ENCODE measurements at regions not wholly inside any gene's neighbourhood (a gene's known extent, or its start where the extent isn't known, plus 50 kb on each side); places are given as distances from the start of the nearest gene placed in this dataset.
"Not testable (repeated sequence)": the region's sequence is repeated elsewhere in the genome, so short reads cannot be mapped to it uniquely, and the experiment has no call there.

DNA sequence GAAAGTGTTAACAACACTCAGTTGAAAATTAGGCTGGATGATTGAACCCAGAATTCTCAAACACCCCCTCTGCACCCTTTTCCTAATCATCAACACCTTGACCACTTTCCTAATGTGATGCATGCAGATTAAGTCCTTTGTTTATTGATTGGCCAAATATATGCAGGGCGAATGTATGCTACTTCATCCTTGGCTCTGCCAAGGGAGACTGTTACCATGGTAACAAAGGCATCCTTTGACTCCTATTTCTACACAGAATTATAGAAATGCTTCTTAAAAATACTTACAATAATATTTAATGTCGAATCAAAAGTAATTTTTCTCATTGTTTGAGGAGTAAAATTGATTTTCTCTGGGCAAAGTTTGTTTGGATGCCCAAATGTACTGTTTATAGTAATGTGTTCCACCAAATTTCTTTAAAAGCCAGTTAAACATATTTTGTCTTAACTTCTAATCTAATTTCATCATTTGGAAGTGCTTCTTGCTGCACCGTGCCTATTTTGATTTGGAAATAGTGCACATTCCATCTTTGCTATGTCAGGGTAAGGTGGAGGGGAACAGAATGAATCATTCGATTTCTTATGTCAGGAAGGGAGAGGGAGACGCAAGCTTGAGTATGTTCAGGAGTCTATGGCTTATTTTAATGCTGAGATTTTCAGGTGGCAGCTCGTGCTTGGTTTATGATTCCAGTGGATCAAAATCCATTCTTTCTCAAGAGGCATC, 1384.3 kb upstream of the WWC1 start:
- peak; percentile 77 for DNase-seq (ENCODE audit: low read depth, low spot score)

DNA sequence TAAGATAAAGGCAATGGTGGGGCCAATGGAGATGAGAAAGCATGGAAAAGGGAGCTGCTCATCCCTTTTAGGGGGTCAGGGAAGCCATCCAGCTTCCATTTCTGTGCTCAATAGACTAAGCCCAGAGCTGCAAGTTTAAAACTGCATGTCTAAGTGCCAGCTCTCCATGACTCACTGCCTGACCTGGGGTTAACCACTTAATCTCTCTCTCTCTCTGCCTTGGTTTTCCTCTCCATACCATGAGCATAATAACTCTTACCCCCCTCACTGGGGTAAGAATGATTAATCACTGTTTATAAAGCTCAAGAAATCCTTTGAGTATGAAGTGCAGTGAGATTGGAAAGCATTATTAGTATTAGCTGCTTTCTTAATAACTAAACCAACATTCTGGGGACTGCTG, 1382.4 kb upstream of the WWC1 start:
- DNase-seq (ENCODE audit: low read depth, low spot score): peak; percentile 89

DNA sequence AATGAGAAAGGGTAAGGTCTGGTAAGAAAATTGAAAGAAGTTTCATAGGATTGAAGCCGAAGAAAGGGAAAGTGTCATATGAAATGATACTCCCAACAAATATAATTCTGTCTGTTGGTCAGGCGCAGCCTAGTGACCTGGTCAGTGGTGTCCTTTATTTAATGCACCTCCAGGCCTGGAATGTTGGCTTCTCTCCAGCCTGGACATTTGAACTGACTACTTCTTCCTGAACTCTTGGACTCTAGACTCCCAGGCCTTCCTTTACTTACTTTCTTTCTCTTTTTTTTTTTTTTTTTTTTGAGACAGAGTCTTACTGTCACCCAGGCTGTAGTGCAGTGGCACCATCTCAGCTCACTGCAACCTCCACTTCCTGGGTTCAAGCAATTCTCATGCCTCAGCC, 1381.5 kb upstream of the WWC1 start:
- peak; percentile 4 for DNase-seq (ENCODE audit: low read depth, low spot score)

DNA sequence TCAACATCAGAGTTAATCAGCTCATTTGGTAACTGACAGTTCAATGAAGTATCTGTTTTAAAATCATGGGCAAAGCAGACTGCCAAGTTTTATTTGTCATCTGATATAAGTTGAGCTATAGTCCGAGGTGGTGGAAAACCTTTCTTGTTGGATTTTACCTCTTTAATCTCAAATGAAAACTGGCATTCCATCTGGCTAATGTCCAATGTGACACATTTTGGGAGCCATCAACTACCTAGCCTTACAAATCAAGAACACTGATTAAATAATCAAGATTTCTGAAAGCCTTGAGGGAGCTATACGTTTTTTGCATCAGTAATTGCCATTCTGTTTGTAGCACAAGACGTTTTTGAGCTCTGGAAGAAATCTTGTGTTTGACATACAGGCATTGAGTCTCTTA, 1380.5 kb upstream of the WWC1 start:
- DNase-seq (ENCODE audit: low read depth, low spot score): peak; percentile 3

DNA sequence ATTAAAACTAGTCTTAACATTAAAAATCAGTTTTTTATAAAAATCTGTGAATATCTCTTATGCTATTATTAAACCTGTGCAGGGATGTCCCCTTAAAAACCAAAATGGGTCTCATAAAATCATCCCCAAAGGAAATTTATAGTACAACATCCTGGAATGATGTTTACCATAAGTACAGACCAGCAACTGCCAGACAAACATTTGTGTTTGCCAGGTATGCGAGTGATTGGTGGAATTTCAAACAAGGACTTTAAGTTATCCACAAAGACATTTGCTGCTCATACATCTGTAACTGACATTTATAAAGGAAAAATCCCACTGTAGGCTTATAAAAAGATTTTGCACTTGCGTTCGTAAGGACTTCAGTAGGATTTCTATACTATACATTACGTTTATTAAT, 1375.4 kb upstream of the WWC1 start:
- no peak for DNase-seq (ENCODE audit: low read depth, low spot score)

DNA sequence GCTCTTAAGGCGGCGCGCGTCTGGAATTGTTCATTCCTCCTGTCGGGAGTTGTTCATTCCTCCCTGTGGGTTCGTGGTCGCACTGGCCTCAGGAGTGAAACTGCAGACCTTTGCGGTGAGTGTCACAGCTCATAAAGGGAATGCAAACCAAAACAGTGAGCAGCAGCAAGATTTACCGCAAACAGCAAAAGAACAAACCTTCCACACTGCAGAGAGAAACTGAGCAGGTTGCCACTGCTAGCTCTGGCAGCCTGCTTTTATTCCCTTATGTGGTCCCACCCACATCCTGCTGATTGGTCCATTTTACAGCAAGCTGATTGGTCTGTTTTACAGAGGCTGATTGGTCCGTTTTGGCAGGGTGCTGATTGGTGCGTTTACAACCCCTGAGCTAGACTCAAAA, 1365.3 kb upstream of the WWC1 start:
- DNase-seq (ENCODE audit: low read depth, low spot score): peak; percentile 88

DNA sequence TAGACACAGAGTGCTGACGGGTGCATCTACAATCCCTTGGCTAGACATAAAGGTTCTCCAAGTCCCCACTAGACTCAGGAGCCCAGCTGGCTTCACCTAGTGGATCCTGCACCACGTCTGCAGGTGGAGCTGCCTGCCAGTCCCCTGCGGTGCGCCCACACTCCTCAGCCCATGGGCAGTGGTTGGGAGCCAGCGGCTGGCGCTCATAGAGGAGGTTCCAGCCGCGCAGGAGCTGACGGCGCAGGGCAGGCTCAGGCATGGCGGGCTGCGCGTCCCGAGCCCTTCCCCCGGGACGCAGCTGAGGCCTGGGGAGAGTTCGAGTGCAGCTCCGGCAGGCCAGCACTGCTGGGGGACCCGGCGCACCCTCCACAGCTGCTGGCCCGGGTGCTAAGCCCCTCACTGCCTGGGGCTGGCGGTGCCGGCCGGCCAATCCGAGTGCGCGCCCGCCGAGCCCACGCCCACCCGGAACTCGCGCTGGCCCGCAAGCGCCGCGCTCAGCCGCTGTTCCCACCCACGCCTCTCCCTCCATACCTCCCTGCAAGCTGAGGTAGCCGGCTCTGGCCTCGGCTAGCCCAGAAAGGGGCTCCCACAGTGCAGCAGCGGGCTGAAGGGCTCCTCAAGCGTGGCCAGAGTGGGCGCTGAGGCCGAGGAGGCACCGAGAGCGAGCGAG, 1364.5 kb upstream of the WWC1 start:
- DNase-seq (ENCODE audit: low read depth, low spot score): not testable (repeated sequence)

DNA sequence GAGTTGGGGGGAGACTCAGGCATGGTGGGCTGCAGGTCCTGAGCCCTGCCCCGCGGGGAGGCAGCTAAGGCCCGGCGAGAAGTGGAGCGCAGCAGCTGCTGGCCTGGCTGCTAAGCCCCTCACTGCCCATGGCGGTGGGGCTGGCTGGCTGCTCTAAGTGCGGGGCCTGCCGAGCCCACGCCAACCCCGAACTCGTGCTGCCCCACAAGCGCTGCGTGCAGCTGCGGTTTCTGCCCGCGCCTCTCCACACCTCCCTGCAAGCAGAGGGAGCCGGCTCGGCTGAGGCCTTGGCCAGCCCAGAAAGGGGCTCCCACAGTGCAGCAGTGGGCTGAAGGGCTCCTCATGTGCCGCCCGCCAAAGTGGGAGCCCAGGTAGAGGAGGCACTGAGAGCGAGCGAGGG, 1355.1 kb upstream of the WWC1 start:
- DNase-seq (ENCODE audit: low read depth, low spot score): no peak

DNA sequence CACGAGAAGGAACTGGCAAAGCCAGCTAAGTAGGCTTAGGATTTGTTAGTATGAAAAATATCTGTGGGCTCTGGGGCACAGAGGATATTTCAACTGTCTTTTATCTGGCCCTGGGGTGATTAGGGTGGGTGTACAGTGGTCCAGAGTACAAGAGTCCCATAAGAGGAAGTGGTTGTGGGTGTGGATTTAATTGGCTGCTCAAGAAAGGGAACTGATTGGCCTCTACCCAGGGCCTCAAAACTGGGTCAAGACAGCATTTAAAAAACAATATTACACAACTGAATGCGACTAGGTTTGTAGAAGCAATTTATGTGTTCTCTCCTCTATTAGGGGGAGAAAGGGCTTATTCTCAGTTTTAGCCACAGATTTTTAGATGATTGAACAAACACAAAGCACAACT, 1353.4 kb upstream of the WWC1 start:
- DNase-seq (ENCODE audit: low read depth, low spot score): peak; percentile 54

DNA sequence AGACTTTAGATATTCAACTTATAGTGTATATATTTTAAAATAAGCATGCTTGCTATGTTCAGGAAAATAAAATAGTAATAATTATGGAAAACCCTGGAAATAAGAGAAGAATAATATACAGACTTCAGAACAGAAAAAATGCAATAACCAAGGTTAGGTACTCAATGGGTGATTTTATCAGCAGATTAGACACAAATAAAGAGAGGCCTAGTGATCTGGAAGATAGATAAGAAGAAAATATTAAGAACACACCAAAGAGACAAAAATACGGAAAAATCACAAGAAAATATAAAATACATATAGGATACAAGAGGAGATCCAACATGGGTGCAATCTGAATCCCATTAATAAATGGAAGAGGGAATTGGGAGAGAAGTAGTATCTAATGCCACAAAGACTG, 1348.5 kb upstream of the WWC1 start:
- no peak for DNase-seq (ENCODE audit: low read depth, low spot score)

DNA sequence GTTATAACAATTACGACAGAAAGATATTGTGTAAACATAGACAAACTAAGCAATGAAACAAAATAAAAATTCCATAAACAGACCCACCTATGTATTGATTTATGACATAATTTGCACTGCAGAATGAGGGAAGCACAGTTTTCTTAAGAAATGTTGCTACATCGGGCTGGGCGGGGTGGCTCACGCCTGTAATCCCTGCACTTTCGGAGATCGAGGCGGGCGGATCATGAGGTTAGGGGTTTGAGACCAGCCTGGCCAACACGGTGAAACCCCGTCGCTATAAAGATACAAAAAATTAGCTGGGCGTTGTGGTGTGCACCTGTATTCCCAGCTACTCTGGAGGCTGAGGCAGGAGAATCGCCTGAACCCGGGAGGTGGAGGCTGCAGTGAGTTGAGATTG, 1344.4 kb upstream of the WWC1 start:
- DNase-seq (ENCODE audit: low read depth, low spot score): no peak

DNA sequence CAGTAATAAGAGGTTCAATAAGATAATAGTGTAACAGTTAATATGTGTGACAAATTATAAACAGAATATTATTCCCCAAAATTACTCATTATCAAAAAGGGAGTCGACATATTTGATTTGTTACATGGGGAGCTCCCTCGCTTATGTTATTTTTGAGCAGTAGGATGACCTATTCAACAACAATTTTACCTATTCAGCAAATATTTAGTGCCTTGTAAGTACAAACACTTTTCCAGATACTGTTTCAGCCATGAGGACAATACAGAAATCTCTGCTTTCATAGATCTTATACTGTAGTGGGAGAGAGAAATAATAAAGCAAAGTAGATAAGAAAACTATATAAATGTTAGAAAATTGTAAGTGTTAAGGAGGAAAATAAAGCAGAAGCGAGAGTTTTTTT, 1342.8 kb upstream of the WWC1 start:
- no peak for DNase-seq (ENCODE audit: low read depth, low spot score)

DNA sequence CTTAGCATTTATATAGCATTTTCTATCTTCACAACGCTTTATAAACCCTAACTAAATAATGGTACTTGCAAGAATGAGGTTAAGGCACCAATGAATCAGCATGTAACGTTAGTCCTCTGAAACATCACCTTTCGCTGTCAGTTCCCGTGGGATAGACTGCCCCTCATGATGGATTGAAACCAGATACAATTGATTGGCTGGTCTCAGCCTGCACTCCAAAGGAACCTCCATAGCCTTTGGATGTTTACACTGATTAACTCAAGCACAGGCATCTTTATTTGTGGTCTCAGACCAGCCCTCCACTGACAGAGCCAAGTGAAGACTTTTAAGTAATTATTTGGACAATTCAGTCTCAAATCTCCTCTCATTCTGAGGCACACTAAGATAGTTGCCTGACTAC, 1339.4 kb upstream of the WWC1 start:
- DNase-seq (ENCODE audit: low read depth, low spot score): no peak

DNA sequence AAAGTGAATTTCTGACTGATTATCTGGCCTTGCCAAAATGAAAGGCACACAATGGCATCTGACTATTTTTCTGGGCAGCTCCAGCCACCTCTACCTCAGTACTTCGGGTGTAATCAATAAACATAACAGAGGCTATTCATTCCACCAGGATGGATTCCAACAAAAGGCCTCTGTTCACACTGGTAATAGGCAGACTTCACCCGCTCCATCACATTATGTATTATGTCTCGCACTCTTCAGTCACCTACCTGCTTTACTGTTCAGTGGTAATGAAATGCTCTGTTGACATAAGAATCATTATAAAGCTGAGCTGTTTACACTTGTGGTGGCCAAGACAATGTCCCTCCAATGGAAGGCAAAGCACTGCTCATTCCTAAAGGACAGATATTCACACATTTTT, 1333.7 kb upstream of the WWC1 start:
- DNase-seq (ENCODE audit: low read depth, low spot score): peak; percentile 34

DNA sequence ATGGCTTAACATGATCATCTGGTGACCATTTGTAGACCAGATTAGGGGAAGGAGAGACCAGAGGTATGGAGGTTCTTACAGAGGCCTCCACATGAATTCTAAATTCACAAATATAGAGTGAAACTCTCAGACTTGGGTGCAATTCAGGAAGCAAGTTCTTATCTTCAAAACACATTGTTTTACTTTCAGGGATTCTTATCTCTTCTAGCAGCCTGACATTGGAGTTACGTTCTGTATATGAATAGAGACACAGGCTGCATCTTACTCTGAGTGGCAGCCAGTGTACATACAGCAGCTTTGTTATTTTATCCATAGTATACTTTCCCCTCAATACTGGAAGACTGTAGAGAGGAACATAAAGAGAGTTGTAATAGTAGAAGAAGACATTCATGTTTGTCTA, 1331.7 kb upstream of the WWC1 start:
- no peak for DNase-seq (ENCODE audit: low read depth, low spot score)

DNA sequence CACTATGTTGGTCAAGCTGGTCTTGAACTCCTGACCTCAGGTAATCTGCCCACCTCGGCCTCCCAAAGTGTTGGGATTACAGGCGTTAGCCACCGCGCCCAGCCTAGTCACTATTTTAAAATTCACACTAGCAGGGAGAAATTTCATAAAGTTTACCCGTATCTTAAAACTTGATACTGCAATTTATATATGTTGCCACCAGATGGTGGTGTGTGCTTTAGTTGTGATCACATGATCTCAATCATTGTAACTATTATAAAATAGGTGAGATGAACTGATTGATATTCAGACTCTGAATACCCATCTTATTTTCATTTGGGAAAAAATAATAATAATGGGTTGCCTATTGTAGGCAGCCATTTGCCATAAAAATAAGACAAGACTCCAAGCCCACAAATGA, 1330.4 kb upstream of the WWC1 start:
- peak; percentile 29 for DNase-seq (ENCODE audit: low read depth, low spot score)

DNA sequence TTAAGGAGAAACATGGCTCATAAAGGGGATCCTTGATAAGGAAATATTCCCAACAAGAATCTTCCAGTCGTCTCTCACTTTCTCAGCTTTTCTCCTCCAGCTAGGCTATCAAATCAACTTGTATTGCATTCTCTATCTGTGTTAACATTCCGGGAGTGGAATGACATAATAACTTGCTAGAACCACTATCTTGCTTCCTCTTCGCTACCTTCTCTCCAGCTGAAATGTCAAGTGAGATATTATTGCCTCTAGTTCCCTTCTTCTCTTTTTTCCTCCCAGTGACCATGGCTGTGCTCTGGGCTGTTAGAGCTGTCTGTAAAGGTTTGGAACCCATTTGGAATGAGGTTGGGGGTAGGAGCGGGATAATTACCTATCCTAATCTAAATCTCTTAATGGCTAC, 1329.5 kb upstream of the WWC1 start:
- no peak for DNase-seq (ENCODE audit: low read depth, low spot score)

DNA sequence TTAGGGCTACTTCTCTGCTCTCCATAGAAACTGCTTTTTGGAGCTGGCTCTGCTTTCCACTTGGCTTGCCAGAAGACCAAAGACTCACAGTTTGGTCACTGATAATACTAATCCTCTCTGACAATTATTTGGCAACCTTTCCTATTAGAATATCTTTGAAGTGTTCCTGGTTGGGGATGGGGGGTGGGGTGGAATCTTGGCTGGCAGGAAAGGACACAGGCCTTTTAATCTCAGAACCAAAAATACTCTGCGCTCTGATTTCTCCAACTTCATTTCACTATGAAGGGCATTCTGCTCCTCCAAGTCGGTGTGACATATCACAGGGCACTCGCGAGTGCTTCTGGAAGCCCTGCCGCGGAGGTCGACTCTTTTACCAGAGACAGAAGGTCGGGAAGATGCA, 1329.0 kb upstream of the WWC1 start:
- DNase-seq (ENCODE audit: low read depth, low spot score): peak; percentile 73

DNA sequence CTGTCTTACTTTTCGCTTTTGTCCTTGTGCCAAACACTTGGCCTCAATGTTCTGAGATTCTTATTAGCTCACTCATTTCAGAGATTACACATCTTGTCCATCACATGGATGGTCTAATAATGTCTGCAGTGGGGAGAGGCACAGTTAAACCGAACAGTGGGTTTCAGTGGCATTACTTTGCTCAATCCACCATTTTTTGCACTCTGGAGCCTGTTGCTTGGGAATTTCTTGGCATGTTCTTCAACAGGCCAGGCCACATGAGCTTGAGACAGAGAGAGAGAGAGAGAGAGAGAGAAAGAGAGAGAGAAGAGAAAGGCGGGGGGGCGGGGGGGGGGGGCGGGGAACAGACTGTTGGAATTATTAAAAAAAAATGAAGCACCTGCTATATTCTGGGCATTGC, 1327.8 kb upstream of the WWC1 start:
- no peak for DNase-seq (ENCODE audit: low read depth, low spot score)

DNA sequence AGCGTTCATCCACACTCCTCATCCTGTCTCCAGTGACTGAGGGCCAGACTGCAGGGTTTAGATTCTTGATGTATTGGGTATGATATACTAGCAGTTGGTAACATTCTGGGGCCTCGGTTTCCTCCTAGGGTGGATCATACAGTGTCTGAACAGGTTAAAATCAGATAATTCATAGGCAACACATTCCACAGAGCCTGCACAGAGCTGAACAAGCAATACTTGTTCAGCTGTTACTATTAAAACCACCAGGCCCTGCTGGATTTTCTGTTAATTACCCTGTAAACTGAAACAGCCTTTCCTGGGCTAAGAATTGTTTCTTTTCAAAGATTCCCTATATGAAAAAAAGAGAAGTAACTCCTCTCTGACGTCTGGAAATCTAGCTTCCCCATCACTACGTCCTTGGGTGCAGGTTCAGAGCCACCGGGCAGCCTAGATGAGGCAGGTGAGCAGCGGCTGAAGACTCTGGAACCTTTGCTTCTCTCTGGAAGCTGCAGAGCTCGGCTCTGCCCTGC, 1313.5 kb upstream of the WWC1 start:
- no peak for DNase-seq (ENCODE audit: low read depth, low spot score)

DNA sequence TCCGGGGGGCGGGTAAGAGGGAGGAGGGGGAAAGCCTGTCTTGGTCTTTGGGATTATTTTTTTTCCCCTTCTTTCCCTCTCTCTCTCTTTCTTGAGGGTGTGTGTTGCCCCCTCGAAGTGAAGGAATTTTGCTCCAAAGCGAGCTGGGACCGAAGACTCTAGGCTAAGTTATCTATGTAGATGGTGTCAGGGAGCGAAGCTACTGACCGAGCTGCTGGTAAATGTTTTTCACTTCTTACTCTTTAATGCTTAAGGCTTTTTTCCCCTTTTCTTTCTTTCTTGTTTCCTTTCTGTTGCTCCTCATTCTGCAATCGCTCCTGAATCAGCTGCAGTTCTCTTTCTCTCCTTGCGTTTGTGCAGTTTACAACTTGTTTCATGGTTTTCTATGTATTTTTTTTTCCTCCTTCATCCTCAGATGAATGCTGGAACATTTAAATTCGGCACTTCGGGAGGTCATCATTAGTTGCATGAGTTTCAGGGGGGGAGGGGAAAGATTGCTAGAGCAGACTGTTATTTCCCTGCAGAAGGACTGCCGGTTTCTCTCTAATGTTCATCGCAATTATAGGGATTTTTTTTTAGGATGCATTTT, 1312.0 kb upstream of the WWC1 start:
- no peak for DNase-seq (ENCODE audit: low read depth, low spot score)

DNA sequence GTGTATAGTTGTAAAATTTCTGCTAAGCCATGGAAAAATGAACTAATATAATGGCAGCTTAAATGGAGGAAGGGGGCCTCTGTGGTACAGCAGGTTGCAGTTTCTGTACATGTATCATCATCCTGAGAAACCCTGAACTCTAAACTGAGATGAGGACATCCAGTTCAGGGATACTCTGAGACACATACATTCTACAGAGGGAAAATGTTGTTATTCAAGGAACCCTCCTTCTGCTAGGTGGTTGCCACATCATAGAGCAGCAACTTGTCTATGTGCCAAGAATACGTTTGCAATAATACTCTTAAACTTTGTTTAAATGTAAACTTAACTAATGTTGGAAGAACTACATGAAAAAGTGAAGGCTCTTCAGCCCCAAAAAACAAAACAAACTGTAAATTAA, 1310.8 kb upstream of the WWC1 start:
- DNase-seq (ENCODE audit: low read depth, low spot score): no peak

DNA sequence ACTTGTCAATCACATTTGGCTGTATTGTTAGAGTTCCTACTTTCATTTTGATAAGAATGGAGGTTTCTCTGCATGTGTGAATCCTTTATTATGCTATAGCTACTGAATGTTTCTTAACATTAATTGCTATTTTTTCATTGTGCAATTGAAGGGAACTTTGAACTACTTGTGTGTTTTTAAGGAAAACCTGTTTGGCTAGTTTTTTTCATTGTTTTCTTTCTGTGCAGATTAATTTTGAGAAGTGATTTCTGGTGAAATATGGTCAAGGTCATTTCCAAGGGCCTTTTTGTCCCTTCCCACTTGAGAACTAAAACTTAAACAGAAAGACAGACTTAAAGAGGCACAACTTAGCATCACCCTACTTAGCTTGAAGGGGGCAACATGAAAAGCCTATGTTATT, 1309.2 kb upstream of the WWC1 start:
- DNase-seq (ENCODE audit: low read depth, low spot score): no peak
